Calu3 (cell line): ENCODE measurements at regions not wholly inside any gene's neighbourhood (a gene's known extent, or its start where the extent isn't known, plus 50 kb on each side); places are given as distances from the start of the nearest gene placed in this dataset.

Experiments used
- BruUV-seq: library from RNA; stranded (reverse); fragments of 400-500 nt; replicated peaks from 2 replicates; lab custom pipeline; 2021; lab: Mats Ljungman, UMichigan
- CTCF ChIA-PET: fragments of 300-600 bp; sonication (Branson Sonifier 250); formaldehyde crosslinking; loops from one replicate; lab custom pipeline; 2022; ENCODE audit warnings: antibody characterized with exemption; lab: Charles Lee
- DNase-seq: peaks from one replicate; pipeline ENCODE4 v3.0.0; 2022
- H3K27ac Mint-ChIP-seq: one replicate; pipeline ENCODE4 v1.8.0; 2022; ENCODE audit warnings: mixed read lengths; ENCODE audit not compliant: unreplicated experiment
- H3K27me3 Mint-ChIP-seq: one replicate; pipeline ENCODE4 v1.8.0; 2022; ENCODE audit warnings: mixed read lengths; ENCODE audit not compliant: unreplicated experiment
- H3K36me3 Mint-ChIP-seq: one replicate; pipeline ENCODE4 v1.8.0; 2022; ENCODE audit warnings: mild to moderate bottlenecking, moderate library complexity, mixed read lengths; ENCODE audit not compliant: insufficient read depth, unreplicated experiment
- H3K4me1 Mint-ChIP-seq: one replicate; pipeline ENCODE4 v1.8.0; 2022; ENCODE audit warnings: mild to moderate bottlenecking, low read depth, mixed read lengths; ENCODE audit not compliant: unreplicated experiment
- H3K4me3 Mint-ChIP-seq: one replicate; pipeline ENCODE4 v1.8.0; 2022; ENCODE audit warnings: mild to moderate bottlenecking, low read depth, moderate library complexity, mixed read lengths; ENCODE audit not compliant: unreplicated experiment
- H3K9me3 Mint-ChIP-seq: one replicate; pipeline ENCODE4 v1.8.0; 2022; ENCODE audit warnings: low read depth, mixed read lengths; ENCODE audit not compliant: unreplicated experiment
- intact Hi-C: fragments of 100-400 bp; cut with micrococcal nuclease; formaldehyde crosslinking; loops from one replicate; pipeline ENCODE4 v1.10.0; 2022; ENCODE audit not compliant: unreplicated experiment
- TF ChIP-seq, protein P1 (sequence below): fragments of 200-600 bp; IDR thresholded peaks from one replicate; pipeline ENCODE4 v1.8.0; 2022; ENCODE audit warnings: antibody characterized with exemption; ENCODE audit not compliant: unreplicated experiment

DNA sequence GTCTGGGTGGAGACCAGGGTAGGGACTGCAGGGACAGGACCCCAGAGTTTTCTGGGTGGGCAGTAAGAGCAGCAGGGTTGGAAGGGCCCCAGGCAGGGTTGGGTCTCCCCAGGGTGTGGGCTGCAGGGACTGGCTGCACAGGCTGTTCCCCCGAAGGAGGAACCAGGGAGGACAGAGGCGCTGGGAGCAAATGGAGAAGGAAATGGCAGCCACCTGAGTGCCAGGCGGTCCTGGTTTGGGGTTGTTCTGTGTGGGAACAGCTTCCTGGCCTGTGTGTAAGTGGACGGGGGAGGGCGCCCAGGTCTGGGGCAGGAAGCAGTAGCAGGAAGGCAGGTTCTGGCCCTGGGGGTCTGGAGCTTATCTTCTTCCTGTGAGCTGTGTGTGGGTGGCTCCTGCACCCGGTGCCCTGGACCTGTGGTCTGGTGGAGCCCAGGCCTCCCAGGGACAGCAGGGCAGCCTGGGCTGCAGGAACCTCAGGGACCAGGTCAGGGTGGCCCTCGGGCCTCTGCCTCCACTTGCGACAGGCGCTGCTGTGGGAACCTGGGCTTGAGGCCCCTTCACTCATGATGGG, 372.8 kb downstream of the TMEM121 start:
- Mint-ChIP-seq H3K36me3 (no peaks in the 10 kb centered on the region), H3K4me3 (no peak overlapping the region), H3K27me3 (peaks cover 74% of the 10 kb centered on the region), H3K4me1 (no peaks in the 10 kb centered on the region), H3K9me3 (no peaks in the 10 kb centered on the region), H3K27ac (no peak overlapping the region)
- no TSS peak for BruUV-seq
- no peak for DNase-seq
- TF ChIP-seq, protein P1, sequence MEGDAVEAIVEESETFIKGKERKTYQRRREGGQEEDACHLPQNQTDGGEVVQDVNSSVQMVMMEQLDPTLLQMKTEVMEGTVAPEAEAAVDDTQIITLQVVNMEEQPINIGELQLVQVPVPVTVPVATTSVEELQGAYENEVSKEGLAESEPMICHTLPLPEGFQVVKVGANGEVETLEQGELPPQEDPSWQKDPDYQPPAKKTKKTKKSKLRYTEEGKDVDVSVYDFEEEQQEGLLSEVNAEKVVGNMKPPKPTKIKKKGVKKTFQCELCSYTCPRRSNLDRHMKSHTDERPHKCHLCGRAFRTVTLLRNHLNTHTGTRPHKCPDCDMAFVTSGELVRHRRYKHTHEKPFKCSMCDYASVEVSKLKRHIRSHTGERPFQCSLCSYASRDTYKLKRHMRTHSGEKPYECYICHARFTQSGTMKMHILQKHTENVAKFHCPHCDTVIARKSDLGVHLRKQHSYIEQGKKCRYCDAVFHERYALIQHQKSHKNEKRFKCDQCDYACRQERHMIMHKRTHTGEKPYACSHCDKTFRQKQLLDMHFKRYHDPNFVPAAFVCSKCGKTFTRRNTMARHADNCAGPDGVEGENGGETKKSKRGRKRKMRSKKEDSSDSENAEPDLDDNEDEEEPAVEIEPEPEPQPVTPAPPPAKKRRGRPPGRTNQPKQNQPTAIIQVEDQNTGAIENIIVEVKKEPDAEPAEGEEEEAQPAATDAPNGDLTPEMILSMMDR, result no peak
- CTCF ChIA-PET, result no interaction called here
- intact Hi-C loops, result no loop called here

DNA sequence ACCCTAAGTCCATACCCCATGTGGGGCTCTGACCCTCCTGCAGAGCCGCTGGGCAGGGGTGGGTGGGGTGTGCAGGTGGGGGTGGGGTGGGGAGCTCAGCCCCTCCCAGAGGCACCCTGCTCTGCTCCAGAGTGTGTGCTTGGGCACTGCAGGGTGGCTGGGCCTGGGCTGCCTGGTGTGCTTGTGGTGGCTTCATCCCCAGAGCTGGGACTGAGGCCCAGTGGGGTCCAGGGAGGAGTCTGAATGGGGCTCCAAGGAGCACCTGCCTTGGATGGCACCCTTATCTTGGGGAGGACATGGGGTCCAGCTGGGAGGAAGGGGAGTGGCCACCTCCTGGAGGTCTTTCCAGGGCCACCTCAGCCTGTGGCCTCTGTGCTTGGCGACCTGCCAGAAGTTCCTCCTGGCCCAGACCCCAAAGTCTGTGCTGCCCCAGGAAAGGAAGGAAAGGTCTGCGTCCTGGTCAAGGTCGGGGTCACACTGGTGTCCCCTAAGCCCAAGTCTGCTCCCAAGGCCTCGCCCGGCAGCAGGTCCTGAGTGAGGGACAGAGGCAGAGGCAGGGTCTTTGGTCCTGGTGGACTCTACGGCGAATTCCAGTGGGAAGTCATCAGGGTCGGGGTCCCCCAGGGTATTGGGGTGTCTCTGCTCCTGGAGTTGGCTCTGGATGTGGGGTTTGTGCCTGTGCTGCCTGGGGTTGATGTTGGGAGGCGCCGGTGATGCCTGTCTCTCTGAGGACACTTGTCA, 373.4 kb downstream of the TMEM121 start:
- TF ChIP-seq, protein P1, result no peak
- CTCF ChIA-PET, result no interaction called here
- no peaks in the 10 kb centered on the region for H3K36me3 Mint-ChIP-seq
- intact Hi-C loops, result no loop called here
- no peaks in the 10 kb centered on the region for H3K9me3 Mint-ChIP-seq
- H3K4me3 Mint-ChIP-seq, result no peak overlapping the region
- no peak for DNase-seq
- H3K27me3 Mint-ChIP-seq, result peaks cover 71% of the 10 kb centered on the region
- H3K27ac Mint-ChIP-seq, result no peak overlapping the region
- H3K4me1 Mint-ChIP-seq, result no peaks in the 10 kb centered on the region
- BruUV-seq, result no TSS peak

DNA sequence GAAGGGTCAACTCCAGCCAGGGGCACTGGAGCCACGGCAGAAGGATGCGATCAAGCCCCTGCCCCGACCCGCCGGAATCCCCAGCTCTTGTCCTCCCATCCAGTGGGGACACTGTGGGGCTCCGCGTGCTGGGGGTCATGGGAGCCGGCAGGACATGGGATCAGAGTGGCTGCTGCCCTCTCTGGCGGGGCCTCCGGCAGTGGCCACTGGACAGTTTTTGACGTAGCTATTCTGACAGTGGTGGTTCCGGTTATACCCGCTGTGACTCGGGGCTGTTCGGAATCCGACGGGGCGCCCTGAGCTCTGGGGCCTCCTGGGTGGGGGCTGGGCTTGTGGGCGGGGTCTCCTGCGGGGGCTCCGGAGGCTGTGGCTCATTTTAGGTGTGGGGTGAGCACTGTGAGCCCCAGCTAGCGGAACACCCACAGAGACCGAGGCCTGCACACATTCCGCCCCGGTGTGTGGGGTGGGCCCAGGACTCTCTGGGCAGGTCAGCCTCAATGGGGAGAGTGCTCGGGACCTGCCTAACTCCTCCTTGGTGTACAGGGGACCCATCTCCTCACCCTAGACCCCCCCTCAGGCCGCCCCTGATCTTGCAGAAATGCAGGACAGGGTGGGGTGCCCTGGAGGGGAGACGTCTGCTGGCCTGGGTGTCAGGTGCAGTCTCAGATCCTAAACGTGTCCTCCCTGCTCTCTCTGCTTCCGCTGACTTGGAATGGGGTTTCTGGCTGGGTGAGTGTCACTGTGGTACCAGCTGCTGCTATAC, 374.2 kb downstream of the TMEM121 start:
- intact Hi-C loops, result no loop called here
- Mint-ChIP-seq H3K9me3 (no peaks in the 10 kb centered on the region), H3K4me1 (no peaks in the 10 kb centered on the region), H3K27ac (no peak overlapping the region), H3K4me3 (no peak overlapping the region), H3K36me3 (no peaks in the 10 kb centered on the region), H3K27me3 (peaks cover 71% of the 10 kb centered on the region)
- TF ChIP-seq, protein P1, result no peak
- no peak for DNase-seq
- no TSS peak for BruUV-seq
- CTCF ChIA-PET, result no interaction called here

DNA sequence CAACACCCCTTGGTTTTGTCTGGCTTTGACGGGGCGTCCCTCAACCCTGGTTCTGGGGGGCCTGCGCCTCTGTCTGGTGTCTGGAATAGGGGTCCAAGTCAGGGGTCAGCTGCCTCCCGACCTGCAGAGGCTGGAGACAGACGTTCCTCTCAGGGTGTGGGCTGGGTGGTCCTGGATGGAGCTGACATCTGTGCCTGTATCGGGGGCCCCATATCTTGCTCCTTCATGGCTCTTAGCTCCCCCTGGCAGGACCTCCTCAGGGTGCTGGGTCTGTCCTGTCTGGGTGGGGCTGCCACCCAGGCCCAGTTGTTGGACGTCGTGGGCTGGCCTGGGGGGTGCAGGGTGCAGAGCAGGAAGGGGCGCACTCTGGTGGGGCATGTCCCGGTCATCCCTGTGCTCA, 374.8 kb downstream of the TMEM121 start:
- H3K9me3 Mint-ChIP-seq, result no peaks in the 10 kb centered on the region
- H3K27me3 Mint-ChIP-seq, result peaks cover 74% of the 10 kb centered on the region
- BruUV-seq, result no TSS peak
- no peak overlapping the region for H3K4me3 Mint-ChIP-seq
- TF ChIP-seq, protein P1, result no peak
- intact Hi-C loops, result no loop called here
- CTCF ChIA-PET, result no interaction called here
- H3K36me3 Mint-ChIP-seq, result no peaks in the 10 kb centered on the region
- no peak for DNase-seq
- no peaks in the 10 kb centered on the region for H3K4me1 Mint-ChIP-seq
- H3K27ac Mint-ChIP-seq, result no peak overlapping the region
